HG03378 (cell line): ENCODE measurements at regions not wholly inside any gene's neighbourhood (a gene's known extent, or its start where the extent isn't known, plus 50 kb on each side); places are given as distances from the start of the nearest gene placed in this dataset.

Experiments used
- ATAC-seq: cut with Tn5 transposase; IDR thresholded peaks from one replicate; pipeline ENCODE4 v1.9.1; 2021; ENCODE audit warnings: mild to moderate bottlenecking, moderate library complexity; ENCODE audit not compliant: unreplicated experiment

GRCh38 chr3:117954131-117954530 lies 1080.5 kb downstream of the IGSF11 start:
- no peak for ATAC-seq

GRCh38 chr3:117955196-117955595 lies 1079.5 kb downstream of the IGSF11 start:
- no peak for ATAC-seq

- no peak for ATAC-seq
These were observed 1076.6 kb downstream of the IGSF11 start for GRCh38 chr3:117958027-117958426.

GRCh38 chr3:117962750-117963149 lies 1071.9 kb downstream of the IGSF11 start:
- ATAC-seq: no peak

- no peak for ATAC-seq
These were observed 1070.8 kb downstream of the IGSF11 start for GRCh38 chr3:117963858-117964257.

GRCh38 chr3:117964814-117965213 lies 1069.8 kb downstream of the IGSF11 start:
- ATAC-seq: no peak

GRCh38 chr3:117977504-117978228 lies 1057.0 kb downstream of the IGSF11 start:
- ATAC-seq: no peak

- no peak for ATAC-seq
These were observed 1055.2 kb downstream of the IGSF11 start for GRCh38 chr3:117979466-117979865.

GRCh38 chr3:117987256-117987655 lies 1047.4 kb downstream of the IGSF11 start:
- ATAC-seq: no peak

- no peak for ATAC-seq
These were observed 1044.7 kb downstream of the IGSF11 start for GRCh38 chr3:117989982-117990381.

GRCh38 chr3:117990627-117991026 lies 1044.0 kb downstream of the IGSF11 start:
- ATAC-seq: no peak

GRCh38 chr3:117995842-117996437 lies 1038.7 kb downstream of the IGSF11 start:
- no peak for ATAC-seq

- peak; percentile 88 for ATAC-seq
These were observed 1037.2 kb downstream of the IGSF11 start for GRCh38 chr3:117997201-117998049.

GRCh38 chr3:117998071-117998470 lies 1036.6 kb downstream of the IGSF11 start:
- no peak for ATAC-seq

- no peak for ATAC-seq
These were observed 1034.4 kb downstream of the IGSF11 start for GRCh38 chr3:118000219-118000618.

- ATAC-seq: no peak
These were observed 1033.3 kb downstream of the IGSF11 start for GRCh38 chr3:118001380-118001779.

GRCh38 chr3:118011910-118012309 lies 1022.7 kb downstream of the IGSF11 start:
- ATAC-seq: no peak

GRCh38 chr3:118029049-118029448 lies 1005.6 kb downstream of the IGSF11 start:
- ATAC-seq: no peak

- ATAC-seq: no peak
These were observed 998.4 kb downstream of the IGSF11 start for GRCh38 chr3:118036215-118036614.

- ATAC-seq: no peak
These were observed 979.3 kb downstream of the IGSF11 start for GRCh38 chr3:118055381-118055780.

- no peak for ATAC-seq
These were observed 977.6 kb downstream of the IGSF11 start for GRCh38 chr3:118057086-118057485.

GRCh38 chr3:118059096-118059495 lies 975.5 kb downstream of the IGSF11 start:
- ATAC-seq: no peak
